Endothelial cell of umbilical vein (primary cell): ENCODE measurements at regions not wholly inside any gene's neighbourhood (a gene's known extent, or its start where the extent isn't known, plus 50 kb on each side); places are given as distances from the start of the nearest gene placed in this dataset.

Source experiments
- BruUV-seq: library from RNA; stranded (reverse); fragments of 400-500 nt; replicated peaks from 2 replicates; lab custom pipeline; 2021; lab: Mats Ljungman, UMichigan
- CTCF ChIA-PET: fragments of 300-600, 350-600 bp; sonication (Branson Sonifier 250); formaldehyde crosslinking; loops from one replicate; lab custom pipeline; 2021; ENCODE audit warnings: antibody characterized with exemption, inconsistent platforms; lab: Charles Lee
- POLR2A ChIA-PET: fragments of 300-600, 350-600 bp; sonication (Branson Sonifier 250); formaldehyde crosslinking; loops from one replicate; lab custom pipeline; 2021; ENCODE audit warnings: antibody characterized with exemption, inconsistent platforms; lab: Charles Lee
- DNase-seq: peaks from one replicate; pipeline ENCODE4 v3.0.0-alpha.2; 2011; ENCODE audit warnings: low read depth, low spot score
- FAIRE-seq: peaks from 2 replicates; lab custom pipeline; 2011; peaks lifted over from hg19 to GRCh38; lab: Jason Lieb, UNC
- H2AFZ ChIP-seq: 2 replicates; pipeline ENCODE4 v1.6.0; 2012; ENCODE audit warnings: low read depth, low read length, control low read depth, inconsistent platforms
- H3K27ac ChIP-seq: 2 replicates; pipeline ENCODE4 v1.5.1; 2011; ENCODE audit warnings: low read depth, mild to moderate bottlenecking, control low read depth, low read length, moderate library complexity; ENCODE audit not compliant: insufficient read depth
- H3K27me3 ChIP-seq, 2 experiments: 2 replicates each; pipeline versions ENCODE4 v1.6.0 to v1.6.1; 2011; ENCODE audit warnings: low read length in 2 of 2, mixed read lengths in 1 of 2; ENCODE audit not compliant: control insufficient read depth in 2 of 2, insufficient read depth in 2 of 2
- H3K36me3 ChIP-seq, 2 experiments: 2 replicates in 1 of 2; 3 replicates in 1 of 2; pipeline ENCODE4 v1.5.1; 2011; ENCODE audit warnings: low read length in 2 of 2, mild to moderate bottlenecking in 1 of 2, moderate library complexity in 1 of 2; ENCODE audit not compliant: control insufficient read depth in 2 of 2, insufficient read depth in 2 of 2; ENCODE audit errors: extremely low read depth in 1 of 2
- H3K4me1 ChIP-seq: 3 replicates; pipeline ENCODE4 v1.5.1; 2011; ENCODE audit warnings: mild to moderate bottlenecking, low read length; ENCODE audit not compliant: control insufficient read depth, insufficient read depth; ENCODE audit errors: extremely low read depth
- H3K4me2 ChIP-seq: 2 replicates; pipeline ENCODE4 v1.6.1; 2011; ENCODE audit warnings: low read length, control low read depth, mixed read lengths; ENCODE audit not compliant: insufficient read depth
- H3K4me3 ChIP-seq, 3 experiments: fragments of 200-600 bp in 1 of 3; sonication (generic), shearing (Covaris generic) in 1 of 3; replicated peaks in 1 of 3; 2 replicates each; pipeline ENCODE4 v1.5.1; 2011 to 2016; ENCODE audit warnings: control low read depth in 3 of 3, low read length in 3 of 3, mild to moderate bottlenecking in 2 of 3, inconsistent platforms in 1 of 3, low read depth in 1 of 3, moderate library complexity in 1 of 3; ENCODE audit not compliant: insufficient read depth in 1 of 3
- H3K79me2 ChIP-seq: 2 replicates; pipeline ENCODE4 v1.6.0; 2012; ENCODE audit warnings: low read length, inconsistent platforms; ENCODE audit not compliant: control insufficient read depth, insufficient read depth
- H3K9ac ChIP-seq: replicated peaks from 2 replicates; pipeline ENCODE3; 2011; ENCODE audit warnings: low read length, control low read depth; ENCODE audit not compliant: insufficient read depth; ENCODE audit errors: extremely low read depth
- H3K9me1 ChIP-seq: replicated peaks from 3 replicates; pipeline ENCODE4 v1.6.0; 2011; ENCODE audit warnings: mild to moderate bottlenecking, low read length; ENCODE audit not compliant: control insufficient read depth, insufficient read depth; ENCODE audit errors: extremely low read depth
- H3K9me3 ChIP-seq: replicated peaks from 2 replicates; pipeline ENCODE4 v1.5.1; 2012; ENCODE audit warnings: low read length, inconsistent platforms; ENCODE audit not compliant: control insufficient read depth, insufficient read depth
- H4K20me1 ChIP-seq: replicated peaks from 2 replicates; pipeline ENCODE3; 2011; ENCODE audit warnings: mild to moderate bottlenecking, low read length; ENCODE audit not compliant: control insufficient read depth, insufficient read depth; ENCODE audit errors: extremely low read depth
- CTCF ChIP-seq, 2 donors: IDR thresholded peaks; 1 replicate in 1 of 2; 2 replicates in 1 of 2; pipeline ENCODE4 v1.5.1; 2011; ENCODE audit warnings: low read length in 2 of 2, mild to moderate bottlenecking in 2 of 2, moderate library complexity in 2 of 2, control low read depth in 1 of 2, inconsistent platforms in 1 of 2, low read depth in 1 of 2; ENCODE audit not compliant: insufficient read depth in 1 of 2; ENCODE audit errors: extremely low read depth in 1 of 2
- EZH2 ChIP-seq: IDR thresholded peaks from 2 replicates; pipeline ENCODE4 v1.6.1; 2012; ENCODE audit warnings: borderline replicate concordance, low read depth, mild to moderate bottlenecking, moderate library complexity, low read length, inconsistent platforms; ENCODE audit not compliant: severe bottlenecking
- GATA2 ChIP-seq: IDR thresholded peaks from 2 replicates; pipeline ENCODE4 v1.7.0; 2011; ENCODE audit warnings: low read depth, mild to moderate bottlenecking, moderate library complexity, mixed read lengths, low read length; ENCODE audit not compliant: insufficient read length, insufficient read depth
- MYC ChIP-seq: IDR thresholded peaks from one replicate; pipeline ENCODE4 v1.6.1; 2011; ENCODE audit warnings: mild to moderate bottlenecking, low read depth, low read length
- POLR2A ChIP-seq: IDR thresholded peaks from 2 replicates; pipeline ENCODE4 v1.6.1; 2012; ENCODE audit warnings: low read depth, mild to moderate bottlenecking, control low read depth, low read length
- POLR2AphosphoS5 ChIP-seq: IDR thresholded peaks from 2 replicates; pipeline ENCODE4 v1.6.1; 2012; ENCODE audit warnings: low read depth, mild to moderate bottlenecking, control low read depth, low read length, moderate library complexity; ENCODE audit not compliant: insufficient read depth
- dilution Hi-C: fragments of 300-500 bp; cut with MboI; formaldehyde crosslinking; loops from one replicate; pipeline ENCODE4 v1.15.0; 2019; ENCODE audit warnings: low sequenced_read_pairs; ENCODE audit not compliant: extremely low pct_ligation_motif_present
- intact Hi-C: fragments of 100-400 bp; cut with micrococcal nuclease; formaldehyde crosslinking; loops from one replicate; pipeline ENCODE4 v1.10.0; 2022
- TF ChIP-seq, protein P1 (sequence below): IDR thresholded peaks from 2 replicates; pipeline ENCODE4 v1.6.1; 2011; ENCODE audit not compliant: insufficient read depth, insufficient read length

DNA sequence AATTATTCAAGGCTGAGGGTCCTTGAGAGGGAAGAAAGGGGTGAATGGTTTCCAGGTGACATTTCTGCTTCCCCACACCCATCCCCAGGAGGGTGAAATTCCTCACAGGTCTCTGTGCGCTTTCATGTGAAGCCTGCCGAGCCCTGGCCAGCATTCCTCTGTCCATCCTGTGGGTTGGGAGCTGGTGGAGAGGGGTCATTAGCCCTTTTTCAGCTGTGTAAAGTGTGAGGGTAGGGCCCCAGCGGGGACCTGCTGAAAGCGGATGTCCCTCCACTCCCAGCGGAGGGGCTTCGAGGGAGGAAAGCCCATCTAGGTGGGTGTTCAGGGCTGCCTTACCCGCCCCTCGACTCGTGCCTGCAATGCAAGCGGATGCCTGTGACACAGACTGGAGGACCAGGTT lies 53.3 kb upstream of the DLX4 start:
- Histone ChIP-seq H3K27me3 (peaks cover 51 to 54% of the 10 kb centered on the region in 2 experiments), H4K20me1 (no peaks in the 10 kb centered on the region), H3K4me2 (no peak overlapping the region), H3K9me1 (no peaks in the 10 kb centered on the region), H2AFZ (no peak overlapping the region), H3K4me3 (no peak overlapping the region), H3K4me1 (no peaks in the 10 kb centered on the region), H3K9me3 (no peaks in the 10 kb centered on the region), H3K79me2 (no peaks in the 10 kb centered on the region), H3K9ac (no peak overlapping the region), H3K27ac (no peak overlapping the region), H3K36me3 (no peaks in the 10 kb centered on the region)
- no TSS peak for BruUV-seq
- DNase-seq: no peak
- dilution Hi-C loops: no loop called here
- intact Hi-C loops: no loop called here
- TF ChIP-seq, protein P1, sequence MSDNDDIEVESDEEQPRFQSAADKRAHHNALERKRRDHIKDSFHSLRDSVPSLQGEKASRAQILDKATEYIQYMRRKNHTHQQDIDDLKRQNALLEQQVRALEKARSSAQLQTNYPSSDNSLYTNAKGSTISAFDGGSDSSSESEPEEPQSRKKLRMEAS: no peak
- TF ChIP-seq CTCF (IDR thresholded peaks at IDR 0.05; ENCODE audit: extremely low read depth in 1 of 2, insufficient read depth in 1 of 2, low read depth in 1 of 2, low read length in 2 of 2) (no peak), POLR2AphosphoS5 (no peak), POLR2A (no peak), EZH2 (no peak), MYC (no peak), GATA2 (no peak)
- ChIA-PET CTCF (interaction anchor here (1.5 to 3.6 kb wide), 5 partner anchors 12 to 82 kb away, joined by 3 to 16 read pairs (median 5); no protein-coding TSS in a partner anchor), POLR2A (no interaction called here)
- FAIRE-seq: no peak
